AML-193 (cell line): ENCODE measurements at regions not wholly inside any gene's neighbourhood (a gene's known extent, or its start where the extent isn't known, plus 50 kb on each side); places are given as distances from the start of the nearest gene placed in this dataset.
A peak's percentile ranks its signal among the peaks of the same experiment; 100 is the strongest.
"Not testable (repeated sequence)": the region's sequence is repeated elsewhere in the genome, so short reads cannot be mapped to it uniquely, and the experiment has no call there.

Experiments
- DNase-seq, 2 experiments: peaks; one replicate each; lab custom pipeline; 2025; lab: John Stamatoyannopoulos, UW

GRCh38 chr3:153614563-153614962, 452.5 kb downstream of the RAP2B start:
- DNase-seq, result peak; percentile 7 to 31

- DNase-seq, result no peak
Measured at GRCh38 chr3:153615863-153616262, 453.8 kb downstream of the RAP2B start.

- no peak for DNase-seq
Measured at GRCh38 chr3:153617463-153617862, 455.4 kb downstream of the RAP2B start.

- no peak for DNase-seq
Measured at GRCh38 chr3:153618176-153618575, 456.1 kb downstream of the RAP2B start.

GRCh38 chr3:153619268-153619667, 457.2 kb downstream of the RAP2B start:
- no peak for DNase-seq

- peak; percentile 23 to 48 for DNase-seq
Measured at GRCh38 chr3:153621953-153622352, 459.9 kb downstream of the RAP2B start.

- no peak for DNase-seq
Measured at GRCh38 chr3:153623834-153624233, 461.8 kb downstream of the RAP2B start.

GRCh38 chr3:153624310-153625030, 462.4 kb downstream of the RAP2B start:
- no peak for DNase-seq

GRCh38 chr3:153625506-153625905, 463.5 kb downstream of the RAP2B start:
- DNase-seq, result no peak

- no peak for DNase-seq
Measured at GRCh38 chr3:153626158-153626557, 464.1 kb downstream of the RAP2B start.

- no peak for DNase-seq
Measured at GRCh38 chr3:153628591-153628990, 466.6 kb downstream of the RAP2B start.

GRCh38 chr3:153629148-153629547, 467.1 kb downstream of the RAP2B start:
- DNase-seq, result no peak

- DNase-seq, result no peak
Measured at GRCh38 chr3:153631102-153631501, 469.1 kb downstream of the RAP2B start.

GRCh38 chr3:153631664-153632063, 469.6 kb downstream of the RAP2B start:
- DNase-seq, result no peak

- DNase-seq, result no peak
Measured at GRCh38 chr3:153633407-153633806, 471.4 kb downstream of the RAP2B start.

- DNase-seq, result no peak
Measured at GRCh38 chr3:153634683-153635082, 472.7 kb downstream of the RAP2B start.

- DNase-seq, result no peak
Measured at GRCh38 chr3:153639631-153640030, 477.6 kb downstream of the RAP2B start.

GRCh38 chr3:153640689-153641665, 479.0 kb downstream of the RAP2B start:
- DNase-seq, result no peak

- not testable (repeated sequence) for DNase-seq
Measured at GRCh38 chr3:153642576-153642975, 478.6 kb upstream of the ARHGEF26 start.

GRCh38 chr3:153643471-153643870, 477.7 kb upstream of the ARHGEF26 start:
- not testable (repeated sequence) for DNase-seq

- no peak for DNase-seq
Measured at GRCh38 chr3:153649286-153649839, 471.8 kb upstream of the ARHGEF26 start.

- DNase-seq, result no peak
Measured at GRCh38 chr3:153652076-153652475, 469.1 kb upstream of the ARHGEF26 start.

- DNase-seq, result no peak
Measured at GRCh38 chr3:153657046-153657445, 464.1 kb upstream of the ARHGEF26 start.
